ENCODE measurements at regions not wholly inside any gene's neighbourhood (a gene's known extent, or its start where the extent isn't known, plus 50 kb on each side); places are given as distances from the start of the nearest gene placed in this dataset.

GRCh38 chr14:38958589-38958988 is 144.4 kb downstream of the SEC23A start:
- Histone ChIP-seq H3K9me3 (ENCODE audit: control insufficient read depth in 1 of 2, insufficient read depth in 1 of 2, low read length in 2 of 2) (no peaks in the 10 kb centered on the region), H3K27me3 (ENCODE audit: control insufficient read depth in 1 of 2, insufficient read depth in 2 of 2, low read length in 2 of 2) (no peaks in the 10 kb centered on the region), H3K27ac (ENCODE audit: low read depth in 1 of 2, low read length in 2 of 2) (no peak overlapping the region), H3K4me3 (ENCODE audit: low read length) (no peak overlapping the region), H3K4me1 (ENCODE audit: insufficient read depth, low read length) (no peaks in the 10 kb centered on the region), H3K36me3 (ENCODE audit: insufficient read depth, low read length) (no peaks in the 10 kb centered on the region)
- intact Hi-C loops (cut with DNase I, micrococcal nuclease), result no loop called here
- no peak for TF ChIP-seq CTCF (IDR thresholded peaks at IDR 0.05)
- ChIA-PET POLR2A (no interaction called here), CTCF (no interaction called here)
- Mint-ChIP-seq H3K9me3 (no peaks in the 10 kb centered on the region), H3K36me3 (ENCODE audit: low read depth) (no peaks in the 10 kb centered on the region), H3K4me1 (ENCODE audit: low read depth) (no peaks in the 10 kb centered on the region), H3K27me3 (peaks cover 4% of the 10 kb centered on the region), H3K27ac (no peak overlapping the region), H3K4me3 (no peak overlapping the region)
- ATAC-seq (ENCODE audit: poor library complexity) (no peak), DNase-seq (no peak)

- intact Hi-C loops (cut with DNase I, micrococcal nuclease), result no loop called here
- H3K27ac Mint-ChIP-seq, result no peak overlapping the region
- H3K4me1 Mint-ChIP-seq (ENCODE audit: low read depth), result no peaks in the 10 kb centered on the region
- no peak for TF ChIP-seq CTCF (IDR thresholded peaks at IDR 0.05)
- POLR2A ChIA-PET, result no interaction called here
- ATAC-seq (ENCODE audit: poor library complexity), result no peak
- CTCF ChIA-PET, result no interaction called here
- Histone ChIP-seq H3K27ac (ENCODE audit: low read depth in 1 of 2, low read length in 2 of 2) (no peak overlapping the region), H3K27me3 (ENCODE audit: control insufficient read depth in 1 of 2, insufficient read depth in 2 of 2, low read length in 2 of 2) (no peaks in the 10 kb centered on the region), H3K4me1 (ENCODE audit: insufficient read depth, low read length) (no peaks in the 10 kb centered on the region), H3K9me3 (ENCODE audit: control insufficient read depth in 1 of 2, insufficient read depth in 1 of 2, low read length in 2 of 2) (no peaks in the 10 kb centered on the region), H3K36me3 (ENCODE audit: insufficient read depth, low read length) (no peaks in the 10 kb centered on the region), H3K4me3 (ENCODE audit: low read length) (no peak overlapping the region)
- no peaks in the 10 kb centered on the region for H3K36me3 Mint-ChIP-seq (ENCODE audit: low read depth)
- H3K27me3 Mint-ChIP-seq, result peaks cover 4% of the 10 kb centered on the region
- no peaks in the 10 kb centered on the region for H3K9me3 Mint-ChIP-seq
- no peak overlapping the region for H3K4me3 Mint-ChIP-seq
- no peak for DNase-seq
Observed at GRCh38 chr14:38951451-38951850, 151.6 kb downstream of the SEC23A start.

GRCh38 chr14:38950676-38951075 is 152.4 kb downstream of the SEC23A start:
- no peak for ATAC-seq (ENCODE audit: poor library complexity)
- no peak overlapping the region for H3K27ac Mint-ChIP-seq

More at GRCh38 chr14:38950676-38951075, 152.4 kb downstream of the SEC23A start:
- Mint-ChIP-seq H3K9me3 (no peaks in the 10 kb centered on the region), H3K4me1 (ENCODE audit: low read depth) (no peaks in the 10 kb centered on the region), H3K4me3 (no peak overlapping the region), H3K36me3 (ENCODE audit: low read depth) (no peaks in the 10 kb centered on the region), H3K27me3 (no peaks in the 10 kb centered on the region)
- TF ChIP-seq CTCF (IDR thresholded peaks at IDR 0.05), result no peak
- ChIA-PET POLR2A (no interaction called here), CTCF (no interaction called here)
- Histone ChIP-seq H3K27me3 (ENCODE audit: control insufficient read depth in 1 of 2, insufficient read depth in 2 of 2, low read length in 2 of 2) (no peaks in the 10 kb centered on the region), H3K4me1 (ENCODE audit: insufficient read depth, low read length) (no peaks in the 10 kb centered on the region), H3K9me3 (ENCODE audit: control insufficient read depth in 1 of 2, insufficient read depth in 1 of 2, low read length in 2 of 2) (no peaks in the 10 kb centered on the region), H3K4me3 (ENCODE audit: low read length) (no peak overlapping the region), H3K27ac (ENCODE audit: low read depth in 1 of 2, low read length in 2 of 2) (no peak overlapping the region), H3K36me3 (ENCODE audit: insufficient read depth, low read length) (no peaks in the 10 kb centered on the region)
- intact Hi-C loops (cut with DNase I, micrococcal nuclease), result no loop called here
- no peak for DNase-seq
